Endothelial cell of umbilical vein (primary cell): ENCODE measurements at regions not wholly inside any gene's neighbourhood (a gene's known extent, or its start where the extent isn't known, plus 50 kb on each side); places are given as distances from the start of the nearest gene placed in this dataset.

ENCODE experiments used
- BruUV-seq: library from RNA; stranded (reverse); fragments of 400-500 nt; replicated peaks from 2 replicates; lab custom pipeline; 2021; lab: Mats Ljungman, UMichigan
- CTCF ChIA-PET: fragments of 300-600, 350-600 bp; sonication (Branson Sonifier 250); formaldehyde crosslinking; loops from one replicate; lab custom pipeline; 2021; ENCODE audit warnings: antibody characterized with exemption, inconsistent platforms; lab: Charles Lee
- POLR2A ChIA-PET: fragments of 300-600, 350-600 bp; sonication (Branson Sonifier 250); formaldehyde crosslinking; loops from one replicate; lab custom pipeline; 2021; ENCODE audit warnings: antibody characterized with exemption, inconsistent platforms; lab: Charles Lee
- DNase-seq: peaks from one replicate; pipeline ENCODE4 v3.0.0-alpha.2; 2011; ENCODE audit warnings: low read depth, low spot score
- FAIRE-seq: peaks from 2 replicates; lab custom pipeline; 2011; peaks lifted over from hg19 to GRCh38; lab: Jason Lieb, UNC
- H2AFZ ChIP-seq: 2 replicates; pipeline ENCODE4 v1.6.0; 2012; ENCODE audit warnings: low read depth, low read length, control low read depth, inconsistent platforms
- H3K27ac ChIP-seq: 2 replicates; pipeline ENCODE4 v1.5.1; 2011; ENCODE audit warnings: low read depth, mild to moderate bottlenecking, control low read depth, low read length, moderate library complexity; ENCODE audit not compliant: insufficient read depth
- H3K27me3 ChIP-seq, 2 experiments: 2 replicates each; pipeline versions ENCODE4 v1.6.0 to v1.6.1; 2011; ENCODE audit warnings: low read length in 2 of 2, mixed read lengths in 1 of 2; ENCODE audit not compliant: control insufficient read depth in 2 of 2, insufficient read depth in 2 of 2
- H3K36me3 ChIP-seq, 2 experiments: 2 replicates in 1 of 2; 3 replicates in 1 of 2; pipeline ENCODE4 v1.5.1; 2011; ENCODE audit warnings: low read length in 2 of 2, mild to moderate bottlenecking in 1 of 2, moderate library complexity in 1 of 2; ENCODE audit not compliant: control insufficient read depth in 2 of 2, insufficient read depth in 2 of 2; ENCODE audit errors: extremely low read depth in 1 of 2
- H3K4me1 ChIP-seq: 3 replicates; pipeline ENCODE4 v1.5.1; 2011; ENCODE audit warnings: mild to moderate bottlenecking, low read length; ENCODE audit not compliant: control insufficient read depth, insufficient read depth; ENCODE audit errors: extremely low read depth
- H3K4me2 ChIP-seq: 2 replicates; pipeline ENCODE4 v1.6.1; 2011; ENCODE audit warnings: low read length, control low read depth, mixed read lengths; ENCODE audit not compliant: insufficient read depth
- H3K4me3 ChIP-seq, 3 experiments: fragments of 200-600 bp in 1 of 3; sonication (generic), shearing (Covaris generic) in 1 of 3; replicated peaks in 1 of 3; 2 replicates each; pipeline ENCODE4 v1.5.1; 2011 to 2016; ENCODE audit warnings: control low read depth in 3 of 3, low read length in 3 of 3, mild to moderate bottlenecking in 2 of 3, inconsistent platforms in 1 of 3, low read depth in 1 of 3, moderate library complexity in 1 of 3; ENCODE audit not compliant: insufficient read depth in 1 of 3
- H3K79me2 ChIP-seq: 2 replicates; pipeline ENCODE4 v1.6.0; 2012; ENCODE audit warnings: low read length, inconsistent platforms; ENCODE audit not compliant: control insufficient read depth, insufficient read depth
- H3K9ac ChIP-seq: replicated peaks from 2 replicates; pipeline ENCODE3; 2011; ENCODE audit warnings: low read length, control low read depth; ENCODE audit not compliant: insufficient read depth; ENCODE audit errors: extremely low read depth
- H3K9me1 ChIP-seq: replicated peaks from 3 replicates; pipeline ENCODE4 v1.6.0; 2011; ENCODE audit warnings: mild to moderate bottlenecking, low read length; ENCODE audit not compliant: control insufficient read depth, insufficient read depth; ENCODE audit errors: extremely low read depth
- H3K9me3 ChIP-seq: replicated peaks from 2 replicates; pipeline ENCODE4 v1.5.1; 2012; ENCODE audit warnings: low read length, inconsistent platforms; ENCODE audit not compliant: control insufficient read depth, insufficient read depth
- H4K20me1 ChIP-seq: replicated peaks from 2 replicates; pipeline ENCODE3; 2011; ENCODE audit warnings: mild to moderate bottlenecking, low read length; ENCODE audit not compliant: control insufficient read depth, insufficient read depth; ENCODE audit errors: extremely low read depth
- EZH2 ChIP-seq: IDR thresholded peaks from 2 replicates; pipeline ENCODE4 v1.6.1; 2012; ENCODE audit warnings: borderline replicate concordance, low read depth, mild to moderate bottlenecking, moderate library complexity, low read length, inconsistent platforms; ENCODE audit not compliant: severe bottlenecking
- FOS ChIP-seq: IDR thresholded peaks from 2 replicates; pipeline ENCODE4 v1.6.1; 2011; ENCODE audit warnings: mild to moderate bottlenecking, low read length, moderate library complexity, borderline replicate concordance; ENCODE audit not compliant: insufficient read depth
- GATA2 ChIP-seq: IDR thresholded peaks from 2 replicates; pipeline ENCODE4 v1.7.0; 2011; ENCODE audit warnings: low read depth, mild to moderate bottlenecking, moderate library complexity, mixed read lengths, low read length; ENCODE audit not compliant: insufficient read length, insufficient read depth
- JUN ChIP-seq: IDR thresholded peaks from 2 replicates; pipeline ENCODE4 v1.6.1; 2011; ENCODE audit warnings: borderline replicate concordance, low read depth; ENCODE audit not compliant: insufficient read length, insufficient read depth
- MYC ChIP-seq: IDR thresholded peaks from one replicate; pipeline ENCODE4 v1.6.1; 2011; ENCODE audit warnings: mild to moderate bottlenecking, low read depth, low read length
- POLR2A ChIP-seq: IDR thresholded peaks from 2 replicates; pipeline ENCODE4 v1.6.1; 2012; ENCODE audit warnings: low read depth, mild to moderate bottlenecking, control low read depth, low read length
- POLR2AphosphoS5 ChIP-seq: IDR thresholded peaks from 2 replicates; pipeline ENCODE4 v1.6.1; 2012; ENCODE audit warnings: low read depth, mild to moderate bottlenecking, control low read depth, low read length, moderate library complexity; ENCODE audit not compliant: insufficient read depth
- dilution Hi-C: fragments of 300-500 bp; cut with MboI; formaldehyde crosslinking; loops from one replicate; pipeline ENCODE4 v1.15.0; 2019; ENCODE audit warnings: low sequenced_read_pairs; ENCODE audit not compliant: extremely low pct_ligation_motif_present
- intact Hi-C: fragments of 100-400 bp; cut with micrococcal nuclease; formaldehyde crosslinking; loops from one replicate; pipeline ENCODE4 v1.10.0; 2022
- TF ChIP-seq, protein P1 (sequence below), 2 donors: IDR thresholded peaks; 1 replicate in 1 of 2; 2 replicates in 1 of 2; pipeline ENCODE4 v1.5.1; 2011; ENCODE audit warnings: low read length in 2 of 2, mild to moderate bottlenecking in 2 of 2, moderate library complexity in 2 of 2, control low read depth in 1 of 2, inconsistent platforms in 1 of 2, low read depth in 1 of 2; ENCODE audit not compliant: insufficient read depth in 1 of 2; ENCODE audit errors: extremely low read depth in 1 of 2
- TF ChIP-seq, protein P2 (sequence below): IDR thresholded peaks from 2 replicates; pipeline ENCODE4 v1.6.1; 2011; ENCODE audit not compliant: insufficient read depth, insufficient read length

DNA sequence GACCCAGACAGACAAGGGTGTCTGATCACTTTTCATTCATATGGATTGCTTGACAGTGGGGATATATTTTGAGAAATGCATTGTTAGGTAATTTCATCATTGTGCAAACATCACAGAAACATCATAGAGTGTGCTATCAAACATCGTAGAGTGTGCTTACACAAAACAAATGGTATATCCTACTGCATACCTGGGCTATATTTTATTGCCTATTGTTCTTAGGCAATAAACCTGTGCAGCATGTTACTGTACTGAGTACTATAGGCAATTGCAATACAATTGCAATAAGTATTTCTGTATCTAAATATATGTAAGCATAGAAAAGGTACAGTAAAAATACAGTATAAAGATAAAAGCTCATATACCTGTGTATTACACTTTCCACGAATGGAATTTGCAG lies 319.1 kb downstream of the KIF20B start:
- no peaks in the 10 kb centered on the region for H3K36me3 ChIP-seq
- BruUV-seq: no TSS peak
- H3K9me3 ChIP-seq: no peaks in the 10 kb centered on the region
- no peaks in the 10 kb centered on the region for H3K9me1 ChIP-seq
- no peaks in the 10 kb centered on the region for H3K4me1 ChIP-seq
- no peaks in the 10 kb centered on the region for H3K79me2 ChIP-seq
- no peak overlapping the region for H3K9ac ChIP-seq
- no peaks in the 10 kb centered on the region for H4K20me1 ChIP-seq
- POLR2A ChIA-PET: no interaction called here
- H3K4me2 ChIP-seq: no peak overlapping the region
- CTCF ChIA-PET: interaction anchor here (1.1 kb wide), 1 partner anchor 166 kb away, joined by 3 read pairs; no protein-coding TSS in a partner anchor
- no peak overlapping the region for H3K4me3 ChIP-seq
- no peak for FAIRE-seq
- dilution Hi-C loops: no loop called here
- no peak overlapping the region for H2AFZ ChIP-seq
- intact Hi-C loops: no loop called here
- TF ChIP-seq GATA2: no peak
- no peak for TF ChIP-seq JUN
- no peak for TF ChIP-seq POLR2AphosphoS5
- TF ChIP-seq, protein P1, sequence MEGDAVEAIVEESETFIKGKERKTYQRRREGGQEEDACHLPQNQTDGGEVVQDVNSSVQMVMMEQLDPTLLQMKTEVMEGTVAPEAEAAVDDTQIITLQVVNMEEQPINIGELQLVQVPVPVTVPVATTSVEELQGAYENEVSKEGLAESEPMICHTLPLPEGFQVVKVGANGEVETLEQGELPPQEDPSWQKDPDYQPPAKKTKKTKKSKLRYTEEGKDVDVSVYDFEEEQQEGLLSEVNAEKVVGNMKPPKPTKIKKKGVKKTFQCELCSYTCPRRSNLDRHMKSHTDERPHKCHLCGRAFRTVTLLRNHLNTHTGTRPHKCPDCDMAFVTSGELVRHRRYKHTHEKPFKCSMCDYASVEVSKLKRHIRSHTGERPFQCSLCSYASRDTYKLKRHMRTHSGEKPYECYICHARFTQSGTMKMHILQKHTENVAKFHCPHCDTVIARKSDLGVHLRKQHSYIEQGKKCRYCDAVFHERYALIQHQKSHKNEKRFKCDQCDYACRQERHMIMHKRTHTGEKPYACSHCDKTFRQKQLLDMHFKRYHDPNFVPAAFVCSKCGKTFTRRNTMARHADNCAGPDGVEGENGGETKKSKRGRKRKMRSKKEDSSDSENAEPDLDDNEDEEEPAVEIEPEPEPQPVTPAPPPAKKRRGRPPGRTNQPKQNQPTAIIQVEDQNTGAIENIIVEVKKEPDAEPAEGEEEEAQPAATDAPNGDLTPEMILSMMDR (IDR thresholded peaks at IDR 0.05; ENCODE audit: extremely low read depth in 1 of 2, insufficient read depth in 1 of 2, low read depth in 1 of 2, low read length in 2 of 2): no peak
- TF ChIP-seq, protein P2, sequence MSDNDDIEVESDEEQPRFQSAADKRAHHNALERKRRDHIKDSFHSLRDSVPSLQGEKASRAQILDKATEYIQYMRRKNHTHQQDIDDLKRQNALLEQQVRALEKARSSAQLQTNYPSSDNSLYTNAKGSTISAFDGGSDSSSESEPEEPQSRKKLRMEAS: no peak
- no peak for TF ChIP-seq EZH2
- no peak for TF ChIP-seq MYC
- no peak for TF ChIP-seq POLR2A
- TF ChIP-seq FOS: no peak
- DNase-seq: no peak
- H3K27me3 ChIP-seq: no peaks in the 10 kb centered on the region
- no peak overlapping the region for H3K27ac ChIP-seq
